Kidney tubule cell (primary cell): ENCODE measurements at regions not wholly inside any gene's neighbourhood (a gene's known extent, or its start where the extent isn't known, plus 50 kb on each side); places are given as distances from the start of the nearest gene placed in this dataset.
"Not testable (repeated sequence)": the region's sequence is repeated elsewhere in the genome, so short reads cannot be mapped to it uniquely, and the experiment has no call there.

Source experiments
- DNase-seq: peaks from one replicate; pipeline ENCODE4 v3.0.0-alpha.2; 2018; ENCODE audit warnings: low spot score

GRCh38 chr4:38385093-38386004, 278.6 kb upstream of the KLF3 start:
- peak; percentile 87 for DNase-seq

GRCh38 chr4:38386005-38386551, 277.9 kb upstream of the KLF3 start:
- DNase-seq: no peak

GRCh38 chr4:38386654-38387188, 277.3 kb upstream of the KLF3 start:
- no peak for DNase-seq

DNA sequence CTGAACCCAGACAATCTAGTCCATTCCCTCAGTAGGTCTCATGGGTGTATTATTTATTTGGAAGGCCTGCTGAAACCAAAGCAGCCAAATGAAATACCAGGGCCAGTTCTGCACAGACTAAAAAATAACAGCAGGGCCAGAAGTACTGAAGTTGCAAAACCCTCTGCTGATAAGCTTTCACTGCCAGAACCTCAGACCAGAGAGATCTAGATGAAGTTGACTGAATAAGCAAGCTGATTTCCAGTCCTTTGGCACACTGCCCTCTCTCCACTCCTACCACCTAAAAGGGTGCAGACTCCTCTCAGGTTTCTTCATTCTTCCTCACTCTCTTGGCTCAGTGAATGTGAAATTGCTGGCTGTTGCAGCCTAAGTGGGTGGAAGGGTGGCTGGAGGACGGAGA, 276.7 kb upstream of the KLF3 start:
- DNase-seq: peak; percentile 38

GRCh38 chr4:38387819-38388218, 276.2 kb upstream of the KLF3 start:
- peak; percentile 74 for DNase-seq

DNA sequence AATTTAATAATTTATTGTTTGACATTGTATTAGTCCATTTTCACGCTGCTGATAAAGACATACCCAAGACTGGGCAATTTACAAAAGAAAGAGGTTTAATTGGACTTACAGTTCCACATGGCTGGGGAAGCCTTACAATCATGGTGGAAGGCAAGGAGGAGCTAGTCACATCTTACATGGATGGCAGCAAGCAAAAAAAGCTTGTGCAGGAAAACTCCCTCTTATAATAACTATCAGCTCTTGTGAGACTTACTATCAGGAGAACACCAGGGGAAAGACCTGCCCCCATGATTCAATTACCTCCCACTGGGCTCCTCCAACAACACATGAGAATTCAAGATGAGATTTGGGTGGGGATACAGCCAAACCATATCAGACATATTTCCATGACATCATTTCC, 275.1 kb upstream of the KLF3 start:
- not testable (repeated sequence) for DNase-seq

DNA sequence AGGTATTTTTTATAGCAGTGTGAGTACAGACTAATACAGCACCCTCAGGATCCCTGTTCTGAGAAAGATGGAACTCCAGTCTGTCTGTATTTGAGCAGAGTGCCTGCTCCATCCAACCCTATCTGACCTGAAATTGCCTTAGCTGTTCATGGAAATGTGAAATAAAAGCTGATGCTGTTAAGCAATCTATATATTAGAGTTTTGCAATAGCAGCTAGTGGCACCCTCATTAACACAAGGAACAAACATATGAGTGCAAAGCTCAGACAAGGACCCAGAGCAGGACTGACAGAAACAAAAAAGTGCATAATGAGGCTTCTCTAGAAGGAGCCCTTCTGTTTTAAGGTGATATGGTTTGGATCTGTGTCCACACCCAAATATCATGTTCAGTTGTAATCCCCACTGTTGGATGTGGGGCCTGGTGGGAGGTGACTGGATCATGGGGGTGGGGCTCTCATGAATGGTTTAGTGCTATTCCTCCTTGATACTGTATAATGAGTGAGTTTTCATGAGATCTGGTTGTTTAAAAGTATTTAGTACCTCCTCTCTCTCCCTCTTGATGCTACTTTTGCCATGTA, 272.9 kb upstream of the KLF3 start:
- no peak for DNase-seq

DNA sequence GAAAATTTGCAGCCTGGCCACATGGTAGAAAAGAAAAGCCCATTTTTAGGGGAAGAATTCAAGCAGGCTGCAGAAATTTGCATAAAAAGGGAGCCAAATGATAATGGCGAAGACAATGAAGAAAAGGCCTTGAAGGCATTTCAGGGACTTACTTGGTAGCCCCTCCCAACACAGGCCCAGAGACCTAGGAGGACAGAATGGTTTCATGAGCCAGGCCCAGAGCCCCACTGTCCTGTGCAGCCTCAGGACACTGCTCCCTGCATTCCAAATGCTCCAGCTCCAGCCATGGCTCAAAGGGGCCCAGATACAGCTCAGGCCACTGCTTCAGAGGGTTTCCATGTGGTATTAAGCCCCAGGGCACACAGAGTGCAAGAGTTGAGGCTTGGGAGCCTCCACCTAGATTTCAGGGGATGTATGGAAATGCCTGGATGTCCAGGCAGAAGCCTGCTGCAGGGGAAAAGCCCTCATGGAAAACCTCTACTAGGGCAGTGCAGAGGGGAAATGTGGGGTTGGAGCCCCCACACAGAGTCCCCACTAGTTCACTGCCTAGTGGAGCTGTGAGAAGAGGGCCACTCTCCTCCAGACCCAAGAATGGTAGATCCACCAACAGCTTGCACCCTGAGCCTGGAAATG, 271.7 kb upstream of the KLF3 start:
- no peak for DNase-seq

DNA sequence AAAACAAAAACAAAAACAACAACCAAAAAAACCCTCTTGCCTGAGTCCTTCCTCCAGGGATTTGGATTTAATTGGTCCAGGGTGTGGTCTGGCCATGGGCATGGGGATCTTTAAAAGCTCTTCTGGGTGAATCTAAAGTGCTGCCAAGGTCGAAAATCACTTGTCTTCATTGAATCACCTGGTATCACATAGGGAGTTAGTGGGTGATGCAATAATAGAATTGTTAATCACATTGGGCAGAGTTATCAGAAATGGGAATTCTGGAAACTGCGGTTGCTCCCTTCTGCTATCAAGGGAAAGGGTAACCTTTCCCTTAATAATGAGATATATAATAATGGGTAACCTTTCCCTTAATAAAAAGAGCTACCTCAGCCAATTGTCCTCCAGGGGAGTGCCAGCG, 267.9 kb upstream of the KLF3 start:
- DNase-seq: no peak

DNA sequence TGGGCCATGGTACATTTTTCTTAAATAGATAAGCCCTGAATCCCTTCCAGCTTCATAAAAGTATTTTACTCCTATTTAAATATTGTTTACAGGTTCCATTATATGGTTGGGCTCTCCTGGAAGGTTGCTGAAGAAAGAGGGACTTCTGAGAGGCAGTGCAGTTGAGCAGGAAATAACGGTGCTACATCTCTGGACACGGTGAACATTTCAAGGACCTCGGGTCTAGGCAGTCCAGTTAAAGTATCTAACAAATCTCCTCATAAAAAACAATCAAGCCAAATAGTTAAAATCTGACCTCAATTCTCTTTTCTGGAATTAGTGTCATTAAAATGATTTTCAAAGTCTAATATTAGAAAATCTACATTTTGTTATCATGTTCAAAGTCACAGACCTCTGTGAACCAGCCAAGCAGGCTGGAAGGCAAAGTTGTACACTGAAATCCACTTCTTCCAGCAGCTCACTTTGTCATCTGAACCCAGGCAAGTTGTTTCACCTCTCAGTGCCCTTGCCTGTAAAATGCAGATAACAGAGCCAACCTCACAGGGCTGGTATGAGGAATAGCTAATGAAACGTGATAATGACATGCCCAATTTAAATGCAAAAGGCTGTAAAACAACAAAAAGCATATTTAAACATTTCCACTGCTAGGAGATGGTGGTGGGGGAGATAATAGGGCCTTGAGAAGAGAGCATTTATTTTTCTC, 267.0 kb upstream of the KLF3 start:
- DNase-seq: no peak

GRCh38 chr4:38400946-38401345, 263.1 kb upstream of the KLF3 start:
- DNase-seq: peak; percentile 69

DNA sequence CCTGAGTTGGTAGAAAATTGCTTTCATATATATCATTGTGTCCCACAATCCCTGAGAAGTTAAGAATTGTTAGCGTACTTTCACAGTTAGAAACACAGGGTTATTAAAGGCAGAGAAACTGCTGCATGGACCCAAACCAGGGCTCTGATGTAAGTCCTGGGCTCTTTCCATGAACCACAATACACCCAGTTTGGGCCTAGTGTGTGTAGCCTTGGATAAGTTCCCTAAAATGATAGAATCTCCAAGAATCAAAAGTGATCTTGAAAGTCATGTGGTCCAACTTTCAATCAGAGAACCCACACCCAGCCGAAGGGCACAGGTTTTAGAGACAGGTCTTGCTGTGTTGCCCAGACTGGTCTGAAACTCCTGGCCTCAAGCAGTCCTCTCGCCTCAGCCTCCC, 257.8 kb upstream of the KLF3 start:
- no peak for DNase-seq

GRCh38 chr4:38409852-38410251, 254.1 kb upstream of the KLF3 start:
- DNase-seq: no peak

DNA sequence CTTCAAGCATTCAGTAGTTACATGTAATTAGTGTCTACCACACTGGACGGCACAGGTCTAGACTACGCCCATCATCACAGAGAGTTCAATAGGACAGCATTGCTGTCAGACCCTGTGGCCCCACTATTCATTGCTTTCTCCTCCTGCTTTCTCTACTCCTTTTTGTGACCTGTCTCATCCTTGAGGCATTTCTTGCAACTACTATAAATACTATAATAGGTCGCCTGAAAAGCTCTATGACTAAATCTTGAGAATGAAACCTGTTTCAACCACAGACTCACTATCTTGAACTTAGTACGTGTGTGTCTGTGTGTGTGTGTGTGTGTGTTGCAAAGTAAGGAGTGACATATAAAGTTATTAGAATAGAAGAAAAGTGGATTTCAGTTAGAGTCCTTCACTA, 252.9 kb upstream of the KLF3 start:
- peak; percentile 38 for DNase-seq

GRCh38 chr4:38411981-38412536, 251.9 kb upstream of the KLF3 start:
- DNase-seq: no peak

- no peak for DNase-seq
Measured at GRCh38 chr4:38413524-38414341, 250.3 kb upstream of the KLF3 start.

DNA sequence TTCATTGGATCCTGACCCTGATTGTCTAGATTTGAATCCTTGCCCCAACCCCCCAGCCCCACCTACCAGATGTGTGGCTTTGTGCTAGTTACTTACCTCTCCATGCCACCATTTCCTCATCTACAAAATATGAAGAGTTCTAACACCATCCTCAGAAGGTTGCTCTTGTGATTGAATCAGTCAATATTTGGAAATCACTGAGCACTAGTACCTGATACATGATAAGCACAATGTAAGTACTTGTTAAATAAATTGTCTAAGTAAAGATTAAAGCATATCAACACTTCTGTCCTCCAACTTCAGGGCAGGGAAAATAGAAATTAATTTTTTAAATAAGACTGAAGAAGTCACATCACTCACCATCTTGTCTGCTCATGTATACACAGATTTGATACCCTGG, 249.6 kb upstream of the KLF3 start:
- no peak for DNase-seq

- no peak for DNase-seq
Measured at GRCh38 chr4:38415682-38416081, 248.3 kb upstream of the KLF3 start.

GRCh38 chr4:38416450-38417014, 247.5 kb upstream of the KLF3 start:
- DNase-seq: no peak

GRCh38 chr4:38420254-38420653, 243.7 kb upstream of the KLF3 start:
- DNase-seq: not testable (repeated sequence)
